ENCODE measurements at regions not wholly inside any gene's neighbourhood (a gene's known extent, or its start where the extent isn't known, plus 50 kb on each side); places are given as distances from the start of the nearest gene placed in this dataset.
"Not testable (repeated sequence)": the region's sequence is repeated elsewhere in the genome, so short reads cannot be mapped to it uniquely, and the experiment has no call there.

DNA sequence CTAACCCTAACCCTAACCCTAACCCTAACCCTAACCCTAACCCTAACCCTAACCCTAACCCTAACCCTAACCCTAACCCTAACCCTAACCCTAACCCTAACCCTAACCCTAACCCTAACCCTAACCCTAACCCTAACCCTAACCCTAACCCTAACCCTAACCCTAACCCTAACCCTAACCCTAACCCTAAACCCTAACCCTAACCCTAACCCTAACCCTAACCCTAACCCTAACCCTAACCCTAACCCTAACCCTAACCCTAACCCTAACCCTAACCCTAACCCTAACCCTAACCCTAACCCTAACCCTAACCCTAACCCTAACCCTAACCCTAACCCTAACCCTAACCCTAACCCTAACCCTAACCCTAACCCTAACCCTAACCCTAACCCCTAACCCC lies 80.6 kb upstream of the PLEKHG4B start:
- not testable (repeated sequence) for TF ChIP-seq CTCF, POLR2A (IDR thresholded peaks at IDR 0.05)

Data from heart left ventricle (tissue), 13 donors.